Astrocyte (in vitro differentiated cells and primary cell): ENCODE measurements at regions not wholly inside any gene's neighbourhood (a gene's known extent, or its start where the extent isn't known, plus 50 kb on each side); places are given as distances from the start of the nearest gene placed in this dataset.

ENCODE experiments used
- DNase-seq: peaks from one replicate; pipeline ENCODE4 v3.0.0-alpha.2; 2010; ENCODE audit warnings: low read depth
- FAIRE-seq: peaks from 2 replicates; lab custom pipeline; 2011; peaks lifted over from hg19 to GRCh38; lab: Jason Lieb, UNC
- H2AFZ ChIP-seq: 2 replicates; pipeline ENCODE4 v1.6.0; 2012; ENCODE audit warnings: low read depth, low read length, inconsistent platforms
- H3K27ac ChIP-seq: 2 replicates; pipeline ENCODE4 v1.5.1; 2011; ENCODE audit warnings: low read depth, low read length, inconsistent platforms
- H3K27me3 ChIP-seq: 2 replicates; pipeline ENCODE4 v1.6.0; 2011; ENCODE audit warnings: low read length, inconsistent platforms; ENCODE audit not compliant: insufficient read depth
- H3K36me3 ChIP-seq: 2 replicates; pipeline ENCODE4 v1.5.1; 2011; ENCODE audit warnings: low read length, inconsistent platforms; ENCODE audit not compliant: insufficient read depth
- H3K4me1 ChIP-seq: 2 replicates; pipeline ENCODE4 v1.5.1; 2011; ENCODE audit warnings: low read length, inconsistent platforms; ENCODE audit not compliant: insufficient read depth
- H3K4me2 ChIP-seq: 2 replicates; pipeline ENCODE4 v1.6.0; 2012; ENCODE audit warnings: low read length, inconsistent platforms
- H3K4me3 ChIP-seq: 2 replicates; pipeline ENCODE4 v1.5.1; 2011; ENCODE audit warnings: low read depth, mild to moderate bottlenecking, low read length, inconsistent platforms; ENCODE audit not compliant: insufficient read depth
- H3K79me2 ChIP-seq: 2 replicates; pipeline ENCODE4 v1.6.0; 2012; ENCODE audit warnings: mild to moderate bottlenecking, low read length, inconsistent platforms; ENCODE audit not compliant: insufficient read depth
- H3K9ac ChIP-seq: 2 replicates; pipeline ENCODE4 v1.6.0; 2012; ENCODE audit warnings: mild to moderate bottlenecking, low read length, inconsistent platforms
- H3K9me3 ChIP-seq: 2 replicates; pipeline ENCODE4 v1.5.1; 2012; ENCODE audit warnings: low read depth, mild to moderate bottlenecking, low read length, inconsistent platforms; ENCODE audit not compliant: insufficient read depth
- H4K20me1 ChIP-seq: 2 replicates; pipeline ENCODE4 v1.6.0; 2012; ENCODE audit warnings: low read length, inconsistent platforms; ENCODE audit not compliant: insufficient read depth
- H3K27ac Mint-ChIP-seq: one replicate; pipeline ENCODE4 v1.8.0; 2021; ENCODE audit warnings: mild to moderate bottlenecking, mixed read lengths; ENCODE audit not compliant: unreplicated experiment
- H3K27me3 Mint-ChIP-seq: one replicate; pipeline ENCODE4 v1.8.0; 2021; ENCODE audit warnings: low read depth, mixed read lengths; ENCODE audit not compliant: unreplicated experiment
- H3K36me3 Mint-ChIP-seq: one replicate; pipeline ENCODE4 v1.8.0; 2021; ENCODE audit warnings: low read depth, mixed read lengths; ENCODE audit not compliant: unreplicated experiment
- H3K4me1 Mint-ChIP-seq: one replicate; pipeline ENCODE4 v1.8.0; 2021; ENCODE audit warnings: low read depth, mixed read lengths; ENCODE audit not compliant: unreplicated experiment
- H3K4me3 Mint-ChIP-seq: one replicate; pipeline ENCODE4 v1.8.0; 2021; ENCODE audit warnings: mild to moderate bottlenecking, moderate library complexity, mixed read lengths; ENCODE audit not compliant: unreplicated experiment
- H3K9me3 Mint-ChIP-seq: one replicate; pipeline ENCODE4 v1.8.0; 2021; ENCODE audit warnings: mild to moderate bottlenecking, mixed read lengths; ENCODE audit not compliant: unreplicated experiment
- EZH2 ChIP-seq: IDR thresholded peaks from 2 replicates; pipeline ENCODE4 v1.6.1; 2012; ENCODE audit warnings: mild to moderate bottlenecking, low read length, inconsistent platforms; ENCODE audit not compliant: insufficient read depth
- TF ChIP-seq, protein P1 (sequence below): IDR thresholded peaks from 2 replicates; pipeline ENCODE4 v1.5.1; 2011; ENCODE audit warnings: low read depth, mild to moderate bottlenecking, inconsistent platforms, low read length, moderate library complexity; ENCODE audit not compliant: insufficient read depth

DNA sequence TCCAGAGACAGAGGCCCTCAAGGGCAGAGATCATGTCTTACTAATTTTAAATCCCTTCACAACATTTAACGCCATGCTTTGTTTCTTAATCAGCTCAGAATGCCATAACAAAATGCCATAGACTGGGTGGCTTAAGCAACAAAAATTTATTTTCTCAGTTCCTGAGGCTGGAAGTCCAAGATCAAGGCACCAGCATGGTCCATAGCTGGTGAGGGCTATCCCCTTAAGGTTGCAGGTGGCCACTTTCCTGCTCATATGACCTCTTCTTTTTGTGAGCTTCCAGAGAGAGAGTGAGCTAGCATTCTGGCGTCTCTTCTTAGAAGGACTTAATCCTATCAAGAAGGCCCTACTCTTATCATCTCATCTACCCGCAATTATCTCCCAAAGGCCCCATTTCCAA is 470.3 kb downstream of the ZNF608 start:
- H3K4me3 ChIP-seq = no peak overlapping the region
- FAIRE-seq (no peak), DNase-seq (no peak)
- no peak overlapping the region for H3K4me2 ChIP-seq
- H3K36me3 ChIP-seq = no peaks in the 10 kb centered on the region
- no peak overlapping the region for H2AFZ ChIP-seq
- TF ChIP-seq, protein P1, sequence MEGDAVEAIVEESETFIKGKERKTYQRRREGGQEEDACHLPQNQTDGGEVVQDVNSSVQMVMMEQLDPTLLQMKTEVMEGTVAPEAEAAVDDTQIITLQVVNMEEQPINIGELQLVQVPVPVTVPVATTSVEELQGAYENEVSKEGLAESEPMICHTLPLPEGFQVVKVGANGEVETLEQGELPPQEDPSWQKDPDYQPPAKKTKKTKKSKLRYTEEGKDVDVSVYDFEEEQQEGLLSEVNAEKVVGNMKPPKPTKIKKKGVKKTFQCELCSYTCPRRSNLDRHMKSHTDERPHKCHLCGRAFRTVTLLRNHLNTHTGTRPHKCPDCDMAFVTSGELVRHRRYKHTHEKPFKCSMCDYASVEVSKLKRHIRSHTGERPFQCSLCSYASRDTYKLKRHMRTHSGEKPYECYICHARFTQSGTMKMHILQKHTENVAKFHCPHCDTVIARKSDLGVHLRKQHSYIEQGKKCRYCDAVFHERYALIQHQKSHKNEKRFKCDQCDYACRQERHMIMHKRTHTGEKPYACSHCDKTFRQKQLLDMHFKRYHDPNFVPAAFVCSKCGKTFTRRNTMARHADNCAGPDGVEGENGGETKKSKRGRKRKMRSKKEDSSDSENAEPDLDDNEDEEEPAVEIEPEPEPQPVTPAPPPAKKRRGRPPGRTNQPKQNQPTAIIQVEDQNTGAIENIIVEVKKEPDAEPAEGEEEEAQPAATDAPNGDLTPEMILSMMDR = no peak
- TF ChIP-seq EZH2 = no peak
- H3K4me1 Mint-ChIP-seq = peaks cover 14% of the 10 kb centered on the region
- no peaks in the 10 kb centered on the region for H3K9me3 Mint-ChIP-seq
- H3K4me1 ChIP-seq = no peaks in the 10 kb centered on the region
- no peak overlapping the region for H3K27ac ChIP-seq
- H3K27me3 Mint-ChIP-seq = no peaks in the 10 kb centered on the region
- H3K9ac ChIP-seq = no peak overlapping the region
- peaks cover 1% of the 10 kb centered on the region for H3K36me3 Mint-ChIP-seq
- H3K79me2 ChIP-seq = no peaks in the 10 kb centered on the region
- no peak overlapping the region for H3K4me3 Mint-ChIP-seq
- H3K9me3 ChIP-seq = no peaks in the 10 kb centered on the region
- no peaks in the 10 kb centered on the region for H3K27me3 ChIP-seq
- H3K27ac Mint-ChIP-seq = peak overlapping the region; percentile 63
- H4K20me1 ChIP-seq = no peaks in the 10 kb centered on the region

DNA sequence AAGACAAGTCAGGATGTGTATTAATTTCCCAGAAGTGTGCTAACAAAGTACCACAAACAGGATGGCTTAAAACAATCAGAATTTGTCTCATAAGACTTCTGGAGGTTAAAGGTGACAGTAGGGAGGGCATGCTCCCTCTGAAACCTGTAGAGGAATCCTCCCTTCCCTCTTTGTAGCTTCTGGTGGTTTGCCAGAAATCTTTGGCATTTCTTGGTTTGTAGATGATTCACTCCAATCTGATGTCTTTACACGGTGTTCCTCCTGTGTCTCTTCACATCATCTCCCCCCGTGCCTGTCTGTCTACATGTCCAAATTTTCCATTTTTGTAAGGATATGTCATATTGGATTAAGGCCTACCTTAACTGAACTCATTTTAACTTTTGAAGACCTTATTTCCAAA is 471.5 kb downstream of the ZNF608 start:
- Mint-ChIP-seq H3K4me3 (no peak overlapping the region), H3K4me1 (peaks cover 14% of the 10 kb centered on the region), H3K9me3 (no peaks in the 10 kb centered on the region), H3K27ac (peak overlapping the region; percentile 41), H3K27me3 (no peaks in the 10 kb centered on the region), H3K36me3 (peaks cover 1% of the 10 kb centered on the region)
- no peaks in the 10 kb centered on the region for H3K79me2 ChIP-seq
- no peak overlapping the region for H3K27ac ChIP-seq
- no peaks in the 10 kb centered on the region for H3K27me3 ChIP-seq
- no peak overlapping the region for H3K4me3 ChIP-seq
- H2AFZ ChIP-seq = no peak overlapping the region
- H3K9me3 ChIP-seq = no peaks in the 10 kb centered on the region
- no peaks in the 10 kb centered on the region for H3K4me1 ChIP-seq
- no peaks in the 10 kb centered on the region for H4K20me1 ChIP-seq
- H3K9ac ChIP-seq = no peak overlapping the region
- no peak overlapping the region for H3K4me2 ChIP-seq
- peak; percentile 17 for FAIRE-seq
- peak; percentile 9 for DNase-seq
- TF ChIP-seq EZH2 = no peak
- TF ChIP-seq, protein P1 = no peak
- no peaks in the 10 kb centered on the region for H3K36me3 ChIP-seq

DNA sequence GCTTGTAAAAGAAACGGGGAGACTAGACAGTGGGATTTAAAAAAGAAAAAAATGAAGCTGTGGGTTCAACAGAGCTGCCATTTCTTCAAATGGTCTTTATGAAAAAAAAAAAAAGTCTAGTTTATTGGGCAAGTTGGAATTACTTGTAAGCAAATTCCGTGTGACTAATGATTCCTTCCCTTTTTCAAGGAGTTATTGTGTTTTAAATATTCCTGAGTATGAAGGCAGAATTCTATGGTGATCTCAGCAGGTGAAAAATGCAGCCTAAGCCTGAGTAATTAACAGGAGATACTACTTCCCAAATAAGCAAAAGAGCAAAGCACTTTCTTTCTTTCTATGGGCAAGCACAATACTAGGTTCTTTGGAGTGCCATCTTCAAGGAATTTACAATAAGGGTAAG is 481.9 kb downstream of the ZNF608 start:
- H3K4me1 Mint-ChIP-seq = no peaks in the 10 kb centered on the region
- Histone ChIP-seq H3K9ac (no peak overlapping the region), H3K36me3 (no peaks in the 10 kb centered on the region), H3K4me3 (no peak overlapping the region), H3K27ac (no peak overlapping the region), H3K27me3 (peaks cover 7% of the 10 kb centered on the region), H2AFZ (no peak overlapping the region), H3K9me3 (no peaks in the 10 kb centered on the region), H3K4me1 (peaks cover 3% of the 10 kb centered on the region), H3K79me2 (no peaks in the 10 kb centered on the region), H3K4me2 (no peak overlapping the region), H4K20me1 (no peaks in the 10 kb centered on the region)
- H3K27ac Mint-ChIP-seq = no peak overlapping the region
- no peaks in the 10 kb centered on the region for H3K36me3 Mint-ChIP-seq
- no peaks in the 10 kb centered on the region for H3K27me3 Mint-ChIP-seq
- no peak overlapping the region for H3K4me3 Mint-ChIP-seq
- no peaks in the 10 kb centered on the region for H3K9me3 Mint-ChIP-seq
- DNase-seq (peak; percentile 49), FAIRE-seq (no peak)
- TF ChIP-seq, protein P1 = no peak
- no peak for TF ChIP-seq EZH2
